Uterus (tissue), 3 donors: ENCODE measurements at regions not wholly inside any gene's neighbourhood (a gene's known extent, or its start where the extent isn't known, plus 50 kb on each side); places are given as distances from the start of the nearest gene placed in this dataset.

Experiments
- DNase-seq, 2 donors: peaks; one replicate each; pipeline ENCODE4 v3.0.0-alpha.2; 2019 to 2020
- H3K27ac ChIP-seq, 2 donors: fragments of 200-600 bp; sonication (generic); 1 replicate in 1 of 2; 2 replicates in 1 of 2; pipeline ENCODE4 v1.5.1; 2016 to 2018
- H3K27me3 ChIP-seq, 2 donors: fragments of 200-600 bp; sonication (generic); one replicate each; pipeline ENCODE4 v1.5.1; 2018 to 2019; ENCODE audit warnings: control low read depth in 1 of 2
- H3K36me3 ChIP-seq, 2 donors: fragments of 200-600 bp; sonication (generic); one replicate each; pipeline ENCODE4 v1.5.1; 2019; ENCODE audit warnings: control low read depth in 1 of 2
- H3K4me1 ChIP-seq, 2 donors: fragments of 200-600 bp; sonication (generic); one replicate each; pipeline ENCODE4 v1.5.1; 2018 to 2019; ENCODE audit warnings: control low read depth in 1 of 2
- H3K4me3 ChIP-seq, 2 donors: fragments of 200-600 bp; sonication (generic); 1 replicate in 1 of 2; 2 replicates in 1 of 2; pipeline ENCODE4 v1.5.1; 2018 to 2019; ENCODE audit warnings: mild to moderate bottlenecking in 1 of 2
- H3K9me3 ChIP-seq, 2 donors: fragments of 200-600 bp; sonication (generic); one replicate each; pipeline ENCODE4 v1.5.1; 2019; ENCODE audit warnings: control low read depth in 1 of 2
- CTCF ChIP-seq, 4 experiments: fragments of 200-600 bp in 2 of 4; fragments of 450-650 bp in 2 of 4; sonication (generic) in 2 of 4; IDR thresholded peaks; one replicate each; pipeline ENCODE4 v1.5.1; 2016 to 2019; ENCODE audit warnings: antibody characterized with exemption in 4 of 4, mild to moderate bottlenecking in 2 of 4, moderate library complexity in 1 of 4
- POLR2A ChIP-seq, 2 donors: fragments of 450-650 bp; IDR thresholded peaks; one replicate each; pipeline ENCODE4 v1.6.1; 2016; ENCODE audit warnings: antibody characterized with exemption in 2 of 2, mild to moderate bottlenecking in 1 of 2, moderate library complexity in 1 of 2
- intact Hi-C: fragments of 100-400 bp; cut with DNase I; formaldehyde crosslinking; loops from one replicate; pipeline ENCODE4 v1.15.1; 2023; ENCODE audit warnings: low total_unique reads
- donor health status: DM: yes; HTN: yes; CAD: no.

GRCh38 chr12:38392554-38393144 lies 76.1 kb downstream of the ALG10B start:
- no peak overlapping the region for H3K27ac ChIP-seq
- H3K9me3 ChIP-seq = no peaks in the 10 kb centered on the region
- no peaks in the 10 kb centered on the region for H3K36me3 ChIP-seq
- no peaks in the 10 kb centered on the region for H3K27me3 ChIP-seq
- intact Hi-C loops = no loop called here
- no peak for DNase-seq
- TF ChIP-seq CTCF (IDR thresholded peaks at IDR 0.05) (no peak), POLR2A (IDR thresholded peaks at IDR 0.05) (no peak)
- no peak overlapping the region for H3K4me3 ChIP-seq
- H3K4me1 ChIP-seq = no peaks in the 10 kb centered on the region

- H3K27me3 ChIP-seq = no peaks in the 10 kb centered on the region
These were observed 83.2 kb downstream of the ALG10B start for GRCh38 chr12:38399711-38400206.

GRCh38 chr12:38402811-38403210 lies 86.2 kb downstream of the ALG10B start:
- DNase-seq = no peak
- Histone ChIP-seq H3K36me3 (peaks cover 0 to 2% of the 10 kb centered on the region in 2 donors), H3K9me3 (no peaks in the 10 kb centered on the region), H3K4me3 (no peak overlapping the region), H3K27ac (no peak overlapping the region), H3K27me3 (no peaks in the 10 kb centered on the region), H3K4me1 (no peaks in the 10 kb centered on the region)
- intact Hi-C loops = no loop called here
- TF ChIP-seq CTCF (IDR thresholded peaks at IDR 0.05) (no peak), POLR2A (IDR thresholded peaks at IDR 0.05) (no peak)

More at GRCh38 chr12:38399711-38400206, 83.2 kb downstream of the ALG10B start:
- intact Hi-C loops = no loop called here
- no peak for DNase-seq
- no peaks in the 10 kb centered on the region for H3K9me3 ChIP-seq
- H3K27ac ChIP-seq = no peak overlapping the region
- peaks cover 0 to 2% of the 10 kb centered on the region in 2 donors for H3K36me3 ChIP-seq
- no peak overlapping the region for H3K4me3 ChIP-seq
- TF ChIP-seq POLR2A (IDR thresholded peaks at IDR 0.05) = no peak
- no peak for TF ChIP-seq CTCF (IDR thresholded peaks at IDR 0.05)
- H3K4me1 ChIP-seq = no peaks in the 10 kb centered on the region

GRCh38 chr12:38409511-38409910 lies 92.9 kb downstream of the ALG10B start:
- H3K9me3 ChIP-seq = no peaks in the 10 kb centered on the region
- H3K27ac ChIP-seq = no peak overlapping the region
- intact Hi-C loops = no loop called here
- H3K27me3 ChIP-seq = no peaks in the 10 kb centered on the region
- H3K4me1 ChIP-seq = no peaks in the 10 kb centered on the region
- TF ChIP-seq POLR2A (IDR thresholded peaks at IDR 0.05) (no peak), CTCF (IDR thresholded peaks at IDR 0.05) (no peak)
- DNase-seq = no peak
- no peak overlapping the region for H3K4me3 ChIP-seq
- no peaks in the 10 kb centered on the region for H3K36me3 ChIP-seq

GRCh38 chr12:38411426-38411825 lies 94.9 kb downstream of the ALG10B start:
- H3K4me3 ChIP-seq = no peak overlapping the region
- no peaks in the 10 kb centered on the region for H3K4me1 ChIP-seq
- no peak for DNase-seq
- H3K36me3 ChIP-seq = no peaks in the 10 kb centered on the region
- intact Hi-C loops = no loop called here
- H3K9me3 ChIP-seq = no peaks in the 10 kb centered on the region
- H3K27me3 ChIP-seq = no peaks in the 10 kb centered on the region
- TF ChIP-seq CTCF (IDR thresholded peaks at IDR 0.05) (no peak), POLR2A (IDR thresholded peaks at IDR 0.05) (no peak)
- H3K27ac ChIP-seq = no peak overlapping the region
